ENCODE measurements at regions not wholly inside any gene's neighbourhood (a gene's known extent, or its start where the extent isn't known, plus 50 kb on each side); places are given as distances from the start of the nearest gene placed in this dataset.

- Histone ChIP-seq H3K9me1 (replicated peaks; ENCODE audit: control insufficient read depth, extremely low read depth, insufficient read depth, low read length) (no peaks in the 10 kb centered on the region), H3K4me2 (ENCODE audit: insufficient read depth, low read length) (peak overlapping the region; percentile 76), H4K20me1 (replicated peaks; ENCODE audit: control insufficient read depth, extremely low read depth, insufficient read depth, low read length) (no peaks in the 10 kb centered on the region), H3K36me3 (ENCODE audit: control insufficient read depth in 2 of 2, extremely low read depth in 1 of 2, insufficient read depth in 2 of 2, low read length in 2 of 2) (no peaks in the 10 kb centered on the region), H3K27ac (ENCODE audit: insufficient read depth, low read depth, low read length) (peak overlapping the region; percentile 88), H3K79me2 (ENCODE audit: control insufficient read depth, insufficient read depth, low read length) (no peaks in the 10 kb centered on the region), H3K4me1 (ENCODE audit: control insufficient read depth, extremely low read depth, insufficient read depth, low read length) (peaks cover 65% of the 10 kb centered on the region), H3K4me3 (replicated peaks in 1 of 3; ENCODE audit: insufficient read depth in 1 of 3, low read depth in 1 of 3, low read length in 3 of 3) (peak overlapping the region in 1 of 3 experiments; percentile 20), H3K9ac (replicated peaks; ENCODE audit: extremely low read depth, insufficient read depth, low read length) (peak overlapping the region; percentile 70), H3K9me3 (replicated peaks; ENCODE audit: control insufficient read depth, insufficient read depth, low read length) (no peaks in the 10 kb centered on the region), H2AFZ (ENCODE audit: low read depth, low read length) (no peak overlapping the region), H3K27me3 (ENCODE audit: control insufficient read depth in 2 of 2, insufficient read depth in 2 of 2, low read length in 2 of 2) (no peaks in the 10 kb centered on the region)
- dilution Hi-C loops (cut with MboI; ENCODE audit: extremely low pct_ligation_motif_present, low sequenced_read_pairs), result no loop called here
- intact Hi-C loops (cut with micrococcal nuclease), result loop anchor here (1.0 to 10.0 kb wide), 9 partner anchors 17 to 1273 kb away; partner anchors contain the start of gene SECISBP2
- TSS peak; percentile 47 for BruUV-seq (replicated peaks)
- ChIA-PET CTCF (interaction anchor here (0.7 to 1.7 kb wide), 9 partner anchors 11 to 223 kb away, joined by 3 to 6 read pairs (median 3); no protein-coding TSS in a partner anchor), POLR2A (interaction anchor here (1.1 to 1.2 kb wide), 3 partner anchors 10 to 46 kb away, joined by 3 to 4 read pairs (median 3); no protein-coding TSS in a partner anchor)
- FAIRE-seq, result peak; percentile 90
- no peak for TF ChIP-seq MAX (IDR thresholded peaks at IDR 0.05; ENCODE audit: insufficient read depth, insufficient read length)
- TF ChIP-seq, protein P1, sequence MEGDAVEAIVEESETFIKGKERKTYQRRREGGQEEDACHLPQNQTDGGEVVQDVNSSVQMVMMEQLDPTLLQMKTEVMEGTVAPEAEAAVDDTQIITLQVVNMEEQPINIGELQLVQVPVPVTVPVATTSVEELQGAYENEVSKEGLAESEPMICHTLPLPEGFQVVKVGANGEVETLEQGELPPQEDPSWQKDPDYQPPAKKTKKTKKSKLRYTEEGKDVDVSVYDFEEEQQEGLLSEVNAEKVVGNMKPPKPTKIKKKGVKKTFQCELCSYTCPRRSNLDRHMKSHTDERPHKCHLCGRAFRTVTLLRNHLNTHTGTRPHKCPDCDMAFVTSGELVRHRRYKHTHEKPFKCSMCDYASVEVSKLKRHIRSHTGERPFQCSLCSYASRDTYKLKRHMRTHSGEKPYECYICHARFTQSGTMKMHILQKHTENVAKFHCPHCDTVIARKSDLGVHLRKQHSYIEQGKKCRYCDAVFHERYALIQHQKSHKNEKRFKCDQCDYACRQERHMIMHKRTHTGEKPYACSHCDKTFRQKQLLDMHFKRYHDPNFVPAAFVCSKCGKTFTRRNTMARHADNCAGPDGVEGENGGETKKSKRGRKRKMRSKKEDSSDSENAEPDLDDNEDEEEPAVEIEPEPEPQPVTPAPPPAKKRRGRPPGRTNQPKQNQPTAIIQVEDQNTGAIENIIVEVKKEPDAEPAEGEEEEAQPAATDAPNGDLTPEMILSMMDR (IDR thresholded peaks at IDR 0.05; ENCODE audit: extremely low read depth in 1 of 2, insufficient read depth in 1 of 2, low read depth in 1 of 2, low read length in 2 of 2), result no peak
- TF ChIP-seq POLR2AphosphoS5 (IDR thresholded peaks at IDR 0.05; ENCODE audit: insufficient read depth, low read depth, low read length), result peak; percentile 96
- TF ChIP-seq EZH2 (IDR thresholded peaks at IDR 0.05; ENCODE audit: borderline replicate concordance, low read depth, low read length, severe bottlenecking), result no peak
- peak; percentile 24 for TF ChIP-seq POLR2A (IDR thresholded peaks at IDR 0.05; ENCODE audit: low read depth, low read length)
- TF ChIP-seq FOS (IDR thresholded peaks at IDR 0.05; ENCODE audit: borderline replicate concordance, insufficient read depth, low read length), result peak; percentile 79
- TF ChIP-seq GATA2 (IDR thresholded peaks at IDR 0.05; ENCODE audit: insufficient read depth, insufficient read length, low read depth, low read length), result peak; percentile 52
- TF ChIP-seq MYC (IDR thresholded peaks at IDR 0.05; ENCODE audit: low read depth, low read length), result no peak
- peak; percentile 50 for TF ChIP-seq JUN (IDR thresholded peaks at IDR 0.05; ENCODE audit: borderline replicate concordance, insufficient read depth, insufficient read length, low read depth)
- DNase-seq (ENCODE audit: low read depth, low spot score), result peak; percentile 91
Measured at GRCh38 chr9:88777498-88778312, 213.6 kb upstream of the S1PR3 start.

Data from endothelial cell of umbilical vein (primary cell).